Adrenal gland (tissue), 9 donors: ENCODE measurements at regions not wholly inside any gene's neighbourhood (a gene's known extent, or its start where the extent isn't known, plus 50 kb on each side); places are given as distances from the start of the nearest gene placed in this dataset.

Experiments
- DNase-seq, 7 donors: peaks; one replicate each; pipeline ENCODE4 v3.0.0-alpha.2; 2019 to 2020
- H3K27ac ChIP-seq, 5 donors: fragments of 200-600 bp; sonication (generic) in 4 of 5; 1 replicate in 3 of 5; 2 replicates in 2 of 5; pipeline versions ENCODE4 v1.5.1 to v1.8.0; 2016 to 2020; ENCODE audit warnings: mild to moderate bottlenecking in 1 of 5
- H3K27me3 ChIP-seq: fragments of 200-600 bp; 2 replicates; pipeline ENCODE4 v1.8.0; 2021
- H3K36me3 ChIP-seq, 2 donors: fragments of 200-600 bp; replicated peaks in 1 of 2; 1 replicate in 1 of 2; 2 replicates in 1 of 2; pipeline versions ENCODE4 v1.5.1 to v1.8.0; 2018 to 2022
- H3K4me1 ChIP-seq, 2 donors: fragments of 200-600 bp; replicated peaks in 1 of 2; 1 replicate in 1 of 2; 2 replicates in 1 of 2; pipeline versions ENCODE4 v1.5.1 to v1.8.0; 2018 to 2021
- H3K4me3 ChIP-seq, 4 donors: fragments of 200-600 bp; sonication (generic) in 3 of 4; one replicate each; pipeline ENCODE4 v1.5.1; 2016 to 2018
- H3K9me3 ChIP-seq, 3 donors: fragments of 200-600 bp; sonication (generic) in 1 of 3; replicated peaks in 1 of 3; 1 replicate in 2 of 3; 2 replicates in 1 of 3; pipeline versions ENCODE4 v1.5.1 to v1.8.0; 2016 to 2021
- POLR2A ChIP-seq, 2 donors: fragments of 450-650 bp; IDR thresholded peaks; one replicate each; pipeline ENCODE4 v1.6.1; 2017; ENCODE audit warnings: antibody characterized with exemption in 2 of 2, mild to moderate bottlenecking in 2 of 2, moderate library complexity in 1 of 2
- WGBS, 4 donors: extraction: QIAGEN DNeasy Blood & Tissue Kit in 2 of 4; methylation state at CpG; one replicate each; pipeline versions ENCODE4 v1.1.5 to v1.1.7; 2013 to 2017; 5-methylcytosine and 5-hydroxymethylcytosine counted together
- intact Hi-C, 2 donors: fragments of 100-400 bp; cut with DNase I; formaldehyde crosslinking; loops; one replicate each; pipeline versions ENCODE4 v1.14.1 to v1.15.0; 2022 to 2023
- TF ChIP-seq, protein P1 (sequence below), 6 experiments: fragments of 450-650 bp in 4 of 6; fragments of 200-600 bp in 2 of 6; sonication (generic) in 1 of 6; IDR thresholded peaks; 1 replicate in 5 of 6; 2 replicates in 1 of 6; pipeline versions ENCODE4 v1.5.1 to v1.8.0; 2016 to 2021; ENCODE audit warnings: antibody characterized with exemption in 6 of 6, mild to moderate bottlenecking in 2 of 6, moderate library complexity in 1 of 6
- donor health status: healthy with polysubstance abuse.
- donor health status: Bipolar disorder and iron deficiency.
- donor health status: DM: yes; HTN: yes; CAD: no.
- donor health status: DM: no; HTN: no; CAD: no.
- donor health status: DM: no; HTN: no; CAD: no.

DNA sequence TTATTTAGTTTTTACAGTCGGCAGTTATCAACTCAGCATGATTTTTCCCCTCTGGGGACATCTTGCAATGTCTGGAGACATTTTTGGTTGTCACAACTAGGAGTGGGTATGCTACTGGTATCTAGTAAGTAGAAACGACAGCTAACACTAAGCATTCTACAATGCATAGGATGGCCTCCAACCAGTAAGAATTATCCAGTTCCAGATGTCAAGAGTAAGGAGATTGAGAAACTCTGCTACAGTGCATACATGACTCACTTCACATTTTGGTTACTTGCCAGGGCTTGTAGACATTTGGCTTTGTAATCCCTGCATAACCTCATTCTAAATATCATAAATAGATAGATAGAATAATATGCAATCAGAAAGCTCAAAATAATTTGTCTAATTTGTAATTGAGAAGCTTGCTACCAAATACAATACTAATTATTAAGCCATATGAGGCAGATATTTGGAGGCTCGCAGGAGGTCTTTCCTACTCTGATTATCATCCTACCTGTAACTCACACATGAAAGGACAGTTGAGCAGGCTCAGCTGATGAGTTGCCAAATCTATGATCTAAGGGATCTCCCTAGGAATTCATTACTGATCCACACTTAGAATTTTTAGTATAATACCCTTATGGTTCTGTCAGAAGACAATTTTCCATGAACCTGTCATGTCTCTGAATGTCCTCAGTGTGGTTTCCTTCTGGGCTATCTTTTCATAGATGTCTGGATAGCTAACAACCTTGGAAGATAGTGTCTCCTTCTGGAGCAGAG, 346.9 kb upstream of the TLE4 start:
- no peaks in the 10 kb centered on the region for H3K9me3 ChIP-seq
- intact Hi-C loops: no loop called here
- 66 to 75% (median 71%) methylated on average over 3 of the region's 3 CpGs for WGBS, 4 donors
- H3K4me1 ChIP-seq: no peaks in the 10 kb centered on the region
- no peak overlapping the region for H3K4me3 ChIP-seq
- DNase-seq: no peak
- no peaks in the 10 kb centered on the region for H3K27me3 ChIP-seq
- no peaks in the 10 kb centered on the region for H3K36me3 ChIP-seq
- TF ChIP-seq, protein P1, sequence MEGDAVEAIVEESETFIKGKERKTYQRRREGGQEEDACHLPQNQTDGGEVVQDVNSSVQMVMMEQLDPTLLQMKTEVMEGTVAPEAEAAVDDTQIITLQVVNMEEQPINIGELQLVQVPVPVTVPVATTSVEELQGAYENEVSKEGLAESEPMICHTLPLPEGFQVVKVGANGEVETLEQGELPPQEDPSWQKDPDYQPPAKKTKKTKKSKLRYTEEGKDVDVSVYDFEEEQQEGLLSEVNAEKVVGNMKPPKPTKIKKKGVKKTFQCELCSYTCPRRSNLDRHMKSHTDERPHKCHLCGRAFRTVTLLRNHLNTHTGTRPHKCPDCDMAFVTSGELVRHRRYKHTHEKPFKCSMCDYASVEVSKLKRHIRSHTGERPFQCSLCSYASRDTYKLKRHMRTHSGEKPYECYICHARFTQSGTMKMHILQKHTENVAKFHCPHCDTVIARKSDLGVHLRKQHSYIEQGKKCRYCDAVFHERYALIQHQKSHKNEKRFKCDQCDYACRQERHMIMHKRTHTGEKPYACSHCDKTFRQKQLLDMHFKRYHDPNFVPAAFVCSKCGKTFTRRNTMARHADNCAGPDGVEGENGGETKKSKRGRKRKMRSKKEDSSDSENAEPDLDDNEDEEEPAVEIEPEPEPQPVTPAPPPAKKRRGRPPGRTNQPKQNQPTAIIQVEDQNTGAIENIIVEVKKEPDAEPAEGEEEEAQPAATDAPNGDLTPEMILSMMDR (IDR thresholded peaks at IDR 0.05): no peak
- no peak for TF ChIP-seq POLR2A (IDR thresholded peaks at IDR 0.05)
- H3K27ac ChIP-seq: no peak overlapping the region

GRCh38 chr9:79233542-79233941, 338.2 kb upstream of the TLE4 start:
- 75 to 89% (median 81%) methylated on average over 2 of the region's 2 CpGs for whole genome bisulfite sequencing, 4 donors
- peak in 2 of 7 donors; percentile 7 to 13 for DNase-seq
- Histone ChIP-seq H3K27ac (no peak overlapping the region), H3K4me1 (no peaks in the 10 kb centered on the region), H3K27me3 (no peaks in the 10 kb centered on the region), H3K4me3 (no peak overlapping the region), H3K36me3 (no peaks in the 10 kb centered on the region), H3K9me3 (no peaks in the 10 kb centered on the region)
- intact Hi-C loops: no loop called here
- no peak for TF ChIP-seq POLR2A (IDR thresholded peaks at IDR 0.05)
- TF ChIP-seq, protein P1 (IDR thresholded peaks at IDR 0.05): peak in 4 of 6 experiments; percentile 16 to 30 (median 22)

- no peaks in the 10 kb centered on the region for H3K9me3 ChIP-seq
- intact Hi-C loops: no loop called here
- no peak for DNase-seq
- H3K27ac ChIP-seq: no peak overlapping the region
- H3K4me1 ChIP-seq: no peaks in the 10 kb centered on the region
- no peaks in the 10 kb centered on the region for H3K36me3 ChIP-seq
- 54 to 67% (median 55%) methylated on average over 2 of the region's 2 CpGs for WGBS, 4 donors
- no peak for TF ChIP-seq POLR2A (IDR thresholded peaks at IDR 0.05)
- TF ChIP-seq, protein P1 (IDR thresholded peaks at IDR 0.05): no peak
- H3K27me3 ChIP-seq: no peaks in the 10 kb centered on the region
- no peak overlapping the region for H3K4me3 ChIP-seq
Observed at GRCh38 chr9:79236466-79236865, 335.3 kb upstream of the TLE4 start.

- intact Hi-C loops: no loop called here
- 55 to 69% (median 62%) methylated on average over 1 of the region's 1 CpG for WGBS, 4 donors
- Histone ChIP-seq H3K36me3 (no peaks in the 10 kb centered on the region), H3K4me3 (no peak overlapping the region), H3K9me3 (no peaks in the 10 kb centered on the region), H3K27ac (no peak overlapping the region), H3K27me3 (no peaks in the 10 kb centered on the region), H3K4me1 (no peaks in the 10 kb centered on the region)
- no peak for DNase-seq
- TF ChIP-seq POLR2A (IDR thresholded peaks at IDR 0.05): no peak
- TF ChIP-seq, protein P1 (IDR thresholded peaks at IDR 0.05): no peak
Observed at GRCh38 chr9:79237861-79238260, 333.9 kb upstream of the TLE4 start.
